Spleen (tissue), 11 donors: ENCODE measurements at regions not wholly inside any gene's neighbourhood (a gene's known extent, or its start where the extent isn't known, plus 50 kb on each side); places are given as distances from the start of the nearest gene placed in this dataset.
"Not testable (repeated sequence)": the region's sequence is repeated elsewhere in the genome, so short reads cannot be mapped to it uniquely, and the experiment has no call there.

ENCODE experiments used
- DNase-seq: peaks from one replicate; pipeline ENCODE4 v3.0.0-alpha.2; 2020
- H3K27ac ChIP-seq, 8 donors: fragments of 200-600 bp; sonication (generic) in 7 of 8; 1 replicate in 4 of 8; 2 replicates in 4 of 8; pipeline versions ENCODE4 v1.5.0 to v1.8.0; 2016 to 2021; ENCODE audit warnings: inconsistent platforms in 4 of 8, mild to moderate bottlenecking in 4 of 8, moderate library complexity in 1 of 8
- H3K27me3 ChIP-seq, 7 donors: fragments of 200-600 bp; sonication (generic) in 6 of 7; replicated peaks in 1 of 7; 1 replicate in 4 of 7; 2 replicates in 3 of 7; pipeline versions ENCODE4 v1.5.0 to v1.8.0; 2016 to 2021; ENCODE audit warnings: inconsistent platforms in 3 of 7, mild to moderate bottlenecking in 1 of 7
- H3K36me3 ChIP-seq, 6 donors: fragments of 200-600 bp; sonication (generic) in 5 of 6; 1 replicate in 4 of 6; 2 replicates in 2 of 6; pipeline versions ENCODE4 v1.5.0 to v1.8.0; 2016 to 2021; ENCODE audit warnings: inconsistent platforms in 2 of 6
- H3K4me1 ChIP-seq, 6 donors: fragments of 200-600 bp; sonication (generic) in 5 of 6; 1 replicate in 3 of 6; 2 replicates in 3 of 6; pipeline versions ENCODE4 v1.5.0 to v1.8.0; 2016 to 2021; ENCODE audit warnings: inconsistent platforms in 3 of 6
- H3K4me3 ChIP-seq, 8 donors: fragments of 200-600 bp; sonication (generic) in 7 of 8; 1 replicate in 4 of 8; 2 replicates in 4 of 8; pipeline versions ENCODE4 v1.5.0 to v1.8.0; 2016 to 2021; ENCODE audit warnings: inconsistent platforms in 4 of 8, mild to moderate bottlenecking in 4 of 8, moderate library complexity in 2 of 8
- H3K9me3 ChIP-seq, 8 donors: fragments of 200-600 bp; sonication (generic) in 7 of 8; 1 replicate in 4 of 8; 2 replicates in 4 of 8; pipeline versions ENCODE4 v1.5.0 to v1.8.0; 2016 to 2021; ENCODE audit warnings: inconsistent platforms in 4 of 8
- CTCF ChIP-seq, 11 experiments: fragments of 200-600 bp in 7 of 11; fragments of 450-650 bp in 4 of 11; sonication (generic) in 4 of 11; IDR thresholded peaks in 8 of 11; conservative IDR thresholded peaks in 3 of 11; 1 replicate in 7 of 11; 2 replicates in 4 of 11; pipeline versions ENCODE4 v1.4.0 to v1.8.0; 2016 to 2021; ENCODE audit warnings: antibody characterized with exemption in 11 of 11, inconsistent platforms in 4 of 11, mild to moderate bottlenecking in 1 of 11
- POLR2A ChIP-seq, 3 donors: fragments of 450-650 bp; IDR thresholded peaks; one replicate each; pipeline ENCODE4 v1.5.1; 2017; ENCODE audit warnings: antibody characterized with exemption in 3 of 3, mild to moderate bottlenecking in 1 of 3
- POLR2AphosphoS5 ChIP-seq, 3 donors: sonication (generic); formaldehyde crosslinking; IDR thresholded peaks; one replicate each; pipeline ENCODE4 v1.5.1; 2017; ENCODE audit warnings: antibody characterized with exemption in 3 of 3
- WGBS, 5 donors: extraction: QIAGEN DNeasy Blood & Tissue Kit in 3 of 5; methylation state at CpG; one replicate each; pipeline versions ENCODE4 v1.1.5 to v1.1.7; 2013 to 2018; 5-methylcytosine and 5-hydroxymethylcytosine counted together
- intact Hi-C: fragments of 100-400 bp; cut with DNase I; formaldehyde crosslinking; loops from one replicate; pipeline ENCODE4 v1.15.0; 2023; ENCODE audit warnings: low total_unique reads
- donor health status: healthy with polysubstance abuse.
- donor health status: DM: no; HTN: no; CAD: no; lungs with moderate emphysema.
- donor health status: DM: no; HTN: no; CAD: no.
- donor health status: Bipolar disorder and iron deficiency.
- donor health status: healthy.
- donor health status: DM: no; HTN: no; CAD: no.
- donor health status: DM: yes; HTN: yes; CAD: no.

DNA sequence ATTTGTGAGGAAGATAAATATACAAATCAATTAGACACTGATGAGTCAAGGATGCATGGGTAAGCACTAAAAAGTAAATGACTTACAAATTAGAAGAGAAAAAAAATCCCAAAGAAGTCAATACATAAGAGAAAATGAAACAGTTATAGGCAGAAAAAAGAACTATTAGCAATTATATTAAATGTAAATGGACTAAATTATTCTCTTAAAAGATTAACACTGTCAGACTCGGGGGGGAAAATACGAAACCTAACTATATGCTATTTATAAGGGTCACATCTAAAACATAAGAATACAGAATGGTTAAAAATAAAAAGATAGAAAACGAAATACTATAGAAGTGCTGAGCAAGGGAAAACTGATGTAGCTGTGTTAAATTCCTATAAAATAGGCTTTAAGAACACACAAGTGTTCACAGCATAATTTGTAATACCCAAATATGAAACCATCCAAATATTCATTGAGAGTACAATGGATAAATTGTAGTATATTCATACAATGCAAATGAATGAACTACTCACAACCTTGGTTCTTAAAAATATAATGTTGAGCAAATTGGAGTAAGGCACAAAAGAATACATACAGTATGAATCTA is 67.1 kb upstream of the SH3PXD2B start:
- no peaks in the 10 kb centered on the region for H3K4me1 ChIP-seq
- H3K9me3 ChIP-seq, result peaks cover 2 to 44% (median 36%) of the 10 kb centered on the region in 8 donors
- H3K27ac ChIP-seq, result no peak overlapping the region
- H3K27me3 ChIP-seq, result peaks cover 0 to 23% (median 0%) of the 10 kb centered on the region in 7 donors
- 71 to 86% (median 79%) methylated on average over 3 of the region's 3 CpGs for WGBS, 5 donors
- DNase-seq, result no peak
- intact Hi-C loops, result no loop called here
- TF ChIP-seq CTCF (IDR thresholded peaks at IDR 0.05 in 8 of 11, conservative IDR thresholded peaks at IDR 0.05 in 3 of 11) (no peak), POLR2A (IDR thresholded peaks at IDR 0.05) (no peak), POLR2AphosphoS5 (IDR thresholded peaks at IDR 0.05) (no peak)
- no peak overlapping the region for H3K4me3 ChIP-seq
- no peaks in the 10 kb centered on the region for H3K36me3 ChIP-seq

DNA sequence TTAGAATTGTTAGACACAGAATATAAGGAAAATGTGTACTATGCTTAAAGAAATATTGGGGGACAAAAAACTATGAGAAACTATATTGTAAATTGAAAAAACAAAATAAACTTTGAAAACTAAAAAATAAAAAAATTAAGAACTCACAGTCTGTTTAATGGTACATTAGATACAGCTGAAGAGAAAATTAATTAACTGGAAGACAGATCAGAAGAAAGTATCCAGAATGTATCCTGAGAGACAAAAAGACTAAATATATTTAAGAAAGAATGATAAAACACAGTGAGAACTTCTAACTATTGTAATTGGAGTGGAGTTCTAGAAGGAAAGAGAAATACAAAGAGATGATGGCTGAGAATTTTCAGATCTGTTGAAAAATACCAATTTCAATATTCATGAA is 57.6 kb upstream of the SH3PXD2B start:
- H3K9me3 ChIP-seq, result peaks cover 0 to 33% (median 28%) of the 10 kb centered on the region in 8 donors
- no peaks in the 10 kb centered on the region for H3K36me3 ChIP-seq
- TF ChIP-seq CTCF (IDR thresholded peaks at IDR 0.05 in 8 of 11, conservative IDR thresholded peaks at IDR 0.05 in 3 of 11) (no peak), POLR2AphosphoS5 (IDR thresholded peaks at IDR 0.05) (no peak), POLR2A (IDR thresholded peaks at IDR 0.05) (no peak)
- no peak for DNase-seq
- no peak overlapping the region for H3K4me3 ChIP-seq
- H3K27me3 ChIP-seq, result peaks cover 0 to 48% (median 3%) of the 10 kb centered on the region in 7 donors
- intact Hi-C loops, result no loop called here
- no peaks in the 10 kb centered on the region for H3K4me1 ChIP-seq
- no peak overlapping the region for H3K27ac ChIP-seq

GRCh38 chr5:172509405-172509781 is 55.1 kb upstream of the SH3PXD2B start:
- peaks cover 0 to 33% (median 28%) of the 10 kb centered on the region in 8 donors for H3K9me3 ChIP-seq
- H3K27ac ChIP-seq, result no peak overlapping the region
- peaks cover 0 to 56% (median 3%) of the 10 kb centered on the region in 7 donors for H3K27me3 ChIP-seq
- H3K4me1 ChIP-seq, result peaks cover 0 to 3% (median 0%) of the 10 kb centered on the region in 6 donors
- H3K36me3 ChIP-seq, result no peaks in the 10 kb centered on the region
- intact Hi-C loops, result no loop called here
- H3K4me3 ChIP-seq, result no peak overlapping the region
- WGBS, 5 donors, result 48 to 77% (median 72%) methylated on average over 8 of the region's 8 CpGs
- TF ChIP-seq CTCF (IDR thresholded peaks at IDR 0.05 in 8 of 11, conservative IDR thresholded peaks at IDR 0.05 in 3 of 11), result no peak
- TF ChIP-seq POLR2AphosphoS5 (IDR thresholded peaks at IDR 0.05), result no peak
- TF ChIP-seq POLR2A (IDR thresholded peaks at IDR 0.05), result no peak
- DNase-seq, result peak; percentile 41

DNA sequence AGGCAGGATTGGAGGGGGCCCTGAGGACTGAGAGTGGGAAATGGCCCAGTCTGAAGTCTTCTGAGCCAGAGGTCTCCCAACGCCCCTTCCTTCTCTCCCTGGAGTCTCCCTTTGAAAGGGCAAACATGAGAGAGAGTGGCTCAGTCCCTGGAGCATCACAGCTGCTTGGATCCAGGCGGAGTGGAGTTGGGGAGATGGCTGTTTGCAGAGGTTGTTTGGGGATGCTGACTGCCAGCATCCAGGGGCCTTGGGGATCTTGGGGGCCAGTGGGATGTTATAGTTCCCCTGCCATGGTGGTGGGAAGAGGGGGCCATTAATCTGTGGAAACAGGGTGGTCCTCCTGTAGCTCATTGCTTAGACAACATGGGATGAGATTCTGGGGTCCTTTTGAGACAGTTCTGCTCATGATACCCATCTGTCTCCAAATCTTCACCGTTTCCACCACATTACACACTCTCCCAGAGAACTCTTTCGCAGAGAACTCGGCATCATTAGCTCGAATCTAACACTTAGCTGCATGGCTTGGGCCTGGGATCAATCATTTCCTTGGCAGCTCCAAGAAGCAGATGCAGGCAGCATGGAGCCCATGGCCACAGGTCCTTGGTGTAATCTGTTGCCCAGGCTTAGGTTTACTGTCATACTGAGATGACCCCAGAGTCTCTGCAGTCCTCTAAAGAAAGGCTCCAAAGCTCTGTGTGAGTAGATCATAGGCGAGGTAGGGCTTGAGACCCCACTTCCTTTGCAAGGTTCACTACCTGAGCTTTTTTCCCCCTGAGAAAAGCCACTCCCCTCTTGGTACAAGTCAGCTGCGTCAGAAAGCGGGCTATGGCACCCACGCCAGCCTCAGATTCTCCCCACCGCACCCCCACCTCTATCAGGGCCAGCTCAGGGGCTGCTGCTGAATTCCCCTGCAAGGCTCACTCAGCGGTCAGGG is 54.4 kb upstream of the SH3PXD2B start:
- Histone ChIP-seq H3K4me1 (peaks cover 0 to 3% (median 0%) of the 10 kb centered on the region in 6 donors), H3K27ac (no peak overlapping the region), H3K27me3 (peaks cover 0 to 50% (median 3%) of the 10 kb centered on the region in 7 donors), H3K36me3 (no peaks in the 10 kb centered on the region), H3K9me3 (peaks cover 0 to 33% (median 28%) of the 10 kb centered on the region in 8 donors), H3K4me3 (no peak overlapping the region)
- 74 to 87% (median 82%) methylated on average over 11 to 12 of the region's 12 CpGs for WGBS, 5 donors
- intact Hi-C loops, result no loop called here
- no peak for TF ChIP-seq POLR2A (IDR thresholded peaks at IDR 0.05)
- peak; percentile 16 for DNase-seq

DNA sequence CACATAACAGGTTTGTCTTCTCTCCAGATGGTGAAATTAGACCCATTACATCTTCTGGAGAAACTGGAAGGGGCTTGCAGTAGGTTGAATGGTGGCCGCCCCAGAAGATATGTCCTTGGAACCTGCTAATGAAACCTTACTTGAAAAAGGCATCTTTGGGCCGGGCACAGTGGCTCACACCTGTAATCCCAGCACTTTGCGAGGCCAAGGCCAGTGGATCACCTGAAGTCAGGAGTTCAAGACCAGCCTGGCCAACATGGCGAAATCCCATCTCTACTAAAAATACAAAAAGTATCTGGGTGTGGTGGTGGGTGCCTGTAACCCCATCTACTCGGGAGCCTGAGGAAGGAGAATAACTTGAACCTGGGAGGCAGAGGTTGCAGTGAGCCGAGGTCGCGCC is 53.2 kb upstream of the SH3PXD2B start:
- Histone ChIP-seq H3K9me3 (peaks cover 0 to 22% (median 19%) of the 10 kb centered on the region in 8 donors), H3K27me3 (peaks cover 0 to 40% (median 0%) of the 10 kb centered on the region in 7 donors)
- H3K4me1 ChIP-seq, H3K27ac ChIP-seq, H3K36me3 ChIP-seq, H3K4me3 ChIP-seq, intact Hi-C loops: not testable (repeated sequence)
- 75 to 94% (median 84%) methylated on average over 7 to 8 of the region's 8 CpGs for WGBS, 5 donors
- DNase-seq, result peak; percentile 29
